Sigmoid colon (tissue), 4 donors: ENCODE measurements at regions not wholly inside any gene's neighbourhood (a gene's known extent, or its start where the extent isn't known, plus 50 kb on each side); places are given as distances from the start of the nearest gene placed in this dataset.

Source experiments
- CTCF ChIP-seq, 4 experiments: fragments of 450-650 bp in 3 of 4; fragments of 200-600 bp in 1 of 4; IDR thresholded peaks; one replicate each; pipeline ENCODE4 v1.5.1; 2016 to 2019; ENCODE audit warnings: antibody characterized with exemption in 4 of 4, mild to moderate bottlenecking in 3 of 4, moderate library complexity in 2 of 4
- EP300 ChIP-seq, 4 donors: sonication (generic); formaldehyde crosslinking; IDR thresholded peaks; one replicate each; pipeline ENCODE4 v1.6.1; 2017; ENCODE audit warnings: antibody characterized with exemption in 4 of 4
- POLR2AphosphoS5 ChIP-seq, 4 donors: sonication (generic); formaldehyde crosslinking; IDR thresholded peaks; one replicate each; pipeline ENCODE4 v1.6.1; 2017; ENCODE audit warnings: antibody characterized with exemption in 4 of 4

- TF ChIP-seq CTCF (IDR thresholded peaks at IDR 0.05) (no peak), POLR2AphosphoS5 (IDR thresholded peaks at IDR 0.05) (no peak), EP300 (IDR thresholded peaks at IDR 0.05) (no peak)
Measured at GRCh38 chr22:27540247-27540646, 261.3 kb downstream of the MN1 start.
